NCI-H2029 treated with DMSO at 0.1 percent for 48 hours (cell line): ENCODE measurements at regions not wholly inside any gene's neighbourhood (a gene's known extent, or its start where the extent isn't known, plus 50 kb on each side); places are given as distances from the start of the nearest gene placed in this dataset.
"Not testable (repeated sequence)": the region's sequence is repeated elsewhere in the genome, so short reads cannot be mapped to it uniquely, and the experiment has no call there.

Source experiments
- DNase-seq: peaks from one replicate; lab custom pipeline; 2025; lab: John Stamatoyannopoulos, UW

GRCh38 chr5:82493221-82493620 is 215.1 kb upstream of the RPS23 start:
- no peak for DNase-seq

GRCh38 chr5:82491397-82491796 is 213.2 kb upstream of the RPS23 start:
- no peak for DNase-seq

- DNase-seq, result no peak
Measured at GRCh38 chr5:82489683-82490082, 211.5 kb upstream of the RPS23 start.

DNA sequence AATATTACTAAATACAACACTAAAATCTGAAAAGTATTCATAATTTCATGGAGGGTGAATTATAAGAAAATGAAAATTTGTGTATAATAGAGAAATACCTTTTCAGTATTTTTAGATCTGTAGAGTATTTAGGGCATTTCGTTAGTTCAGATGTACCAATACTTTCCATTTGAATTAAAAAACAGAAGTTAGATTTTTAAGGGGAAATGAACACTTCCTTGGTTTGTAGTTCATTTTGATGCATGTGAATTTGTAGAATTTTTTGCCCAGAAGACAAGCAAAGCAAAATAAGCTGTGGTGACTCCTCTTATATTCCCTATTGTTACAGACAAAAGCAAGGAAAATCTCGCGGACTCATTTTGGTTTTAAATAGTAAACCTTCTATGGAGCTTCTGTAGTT is 209.0 kb upstream of the RPS23 start:
- DNase-seq, result no peak

- no peak for DNase-seq
Measured at GRCh38 chr5:82480331-82480730, 202.2 kb upstream of the RPS23 start.

DNA sequence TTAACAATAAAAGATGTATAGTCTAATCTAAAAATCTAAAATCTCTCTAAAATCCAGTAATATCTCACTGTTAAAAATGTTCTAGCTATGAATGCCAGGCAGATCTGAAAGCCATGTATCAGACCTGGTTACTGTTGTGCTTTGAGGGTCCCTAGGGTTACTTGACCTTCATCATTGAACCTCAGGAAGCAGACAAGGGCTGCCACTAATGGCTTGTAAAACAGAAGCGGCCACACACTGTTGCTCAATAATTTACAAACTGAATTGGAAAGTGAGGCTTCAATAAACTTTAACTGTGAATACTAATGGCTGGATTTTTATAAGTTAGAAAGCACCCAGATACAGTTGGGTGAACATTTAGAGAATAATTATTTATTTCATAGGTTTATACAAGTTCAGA is 198.0 kb upstream of the RPS23 start:
- no peak for DNase-seq

GRCh38 chr5:82473262-82473661 is 195.1 kb upstream of the RPS23 start:
- DNase-seq, result no peak

GRCh38 chr5:82470185-82470994 is 192.2 kb upstream of the RPS23 start:
- no peak for DNase-seq

GRCh38 chr5:82466986-82467561 is 188.9 kb upstream of the RPS23 start:
- no peak for DNase-seq

GRCh38 chr5:82465235-82465634 is 187.1 kb upstream of the RPS23 start:
- no peak for DNase-seq

GRCh38 chr5:82459626-82460025 is 181.5 kb upstream of the RPS23 start:
- no peak for DNase-seq

GRCh38 chr5:82455317-82455716 is 177.2 kb upstream of the RPS23 start:
- not testable (repeated sequence) for DNase-seq

DNA sequence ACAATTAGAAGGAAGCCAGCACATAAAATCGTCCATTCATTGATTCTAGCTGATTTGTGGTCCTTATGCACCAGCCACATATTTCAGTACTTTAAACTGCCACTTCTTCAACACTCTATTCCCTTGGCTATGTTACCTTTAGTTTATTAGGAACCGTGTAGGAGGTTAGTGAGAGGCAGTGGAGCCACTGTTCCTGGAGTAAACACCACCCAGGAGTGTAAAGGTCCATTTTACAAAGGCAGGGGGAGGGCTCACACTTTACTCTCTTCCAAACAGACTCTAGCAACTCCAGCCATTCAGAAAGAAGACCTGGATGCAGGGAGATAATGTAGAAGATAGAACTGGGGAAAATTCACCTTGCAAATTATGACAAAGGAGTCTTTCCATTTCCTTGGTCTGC is 170.2 kb upstream of the RPS23 start:
- DNase-seq, result no peak

- DNase-seq, result no peak
Measured at GRCh38 chr5:82447913-82448312, 169.8 kb upstream of the RPS23 start.

- DNase-seq, result no peak
Measured at GRCh38 chr5:82446809-82447208, 168.7 kb upstream of the RPS23 start.

- no peak for DNase-seq
Measured at GRCh38 chr5:82445726-82446335, 167.7 kb upstream of the RPS23 start.

- DNase-seq, result no peak
Measured at GRCh38 chr5:82439750-82440445, 161.7 kb upstream of the RPS23 start.

GRCh38 chr5:82437565-82437964 is 159.4 kb upstream of the RPS23 start:
- not testable (repeated sequence) for DNase-seq

DNA sequence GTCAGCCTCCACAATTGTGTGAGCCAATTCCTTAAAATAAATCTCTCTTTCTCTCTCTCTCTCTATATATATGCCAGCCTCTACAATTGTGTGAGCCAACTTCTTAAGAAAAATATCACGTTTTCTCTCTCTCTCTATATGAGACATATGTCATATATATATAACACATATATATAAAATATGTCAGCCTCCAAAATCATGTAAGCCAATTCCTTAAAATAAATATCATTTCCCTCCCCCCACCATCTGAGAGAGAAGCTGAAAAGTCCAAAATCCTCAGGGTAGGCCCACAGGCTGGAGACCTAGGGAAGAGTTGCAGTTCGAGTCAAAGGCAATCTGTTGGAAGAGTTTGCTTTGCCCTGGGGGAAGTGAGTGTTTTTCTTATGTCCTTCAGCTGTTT is 158.1 kb upstream of the RPS23 start:
- no peak for DNase-seq

DNA sequence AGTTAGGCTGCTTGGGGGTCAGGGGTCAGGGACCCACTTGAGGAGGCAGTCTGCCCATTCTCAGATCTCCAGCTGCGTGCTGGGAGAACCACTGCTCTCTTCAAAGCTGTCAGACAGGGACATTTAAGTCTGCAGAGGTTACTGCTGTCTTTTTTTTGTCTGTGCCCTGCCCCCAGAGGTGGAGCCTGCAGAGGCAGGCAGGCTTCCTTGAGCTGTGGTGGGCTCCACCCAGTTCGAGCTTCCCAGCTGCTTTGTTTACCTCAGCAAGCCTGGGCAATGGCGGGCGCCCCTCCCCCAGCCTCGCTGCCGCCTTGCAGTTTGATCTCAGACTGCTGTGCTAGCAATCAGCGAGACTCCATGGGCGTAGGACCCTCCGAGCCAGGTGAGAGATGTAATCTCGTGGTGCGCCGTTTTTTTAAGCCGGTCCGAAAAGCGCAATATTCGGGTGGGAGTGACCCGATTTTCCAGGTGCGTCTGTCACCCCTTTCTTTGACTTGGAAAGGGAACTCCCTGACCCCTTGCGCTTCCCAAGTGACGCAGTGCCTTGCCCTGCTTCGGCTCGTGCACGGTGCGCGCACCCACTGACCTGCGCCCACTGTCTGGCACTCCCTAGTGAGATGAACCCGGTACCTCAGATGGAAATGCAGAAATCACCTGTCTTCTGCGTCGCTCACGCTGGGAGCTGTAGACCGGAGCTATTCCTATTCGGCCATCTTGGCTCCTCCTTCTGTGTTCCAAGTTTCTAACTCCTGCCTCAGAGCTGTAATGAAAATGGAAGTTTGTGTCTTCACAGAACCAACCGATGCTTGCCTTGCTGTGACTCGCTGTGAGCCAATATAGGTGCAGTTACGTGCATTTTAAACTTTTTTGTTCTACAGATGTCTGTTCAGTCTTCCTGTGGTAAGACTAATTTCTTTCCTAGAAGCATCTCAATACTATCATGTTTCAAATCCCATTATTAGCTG is 156.8 kb upstream of the RPS23 start:
- not testable (repeated sequence) for DNase-seq

DNA sequence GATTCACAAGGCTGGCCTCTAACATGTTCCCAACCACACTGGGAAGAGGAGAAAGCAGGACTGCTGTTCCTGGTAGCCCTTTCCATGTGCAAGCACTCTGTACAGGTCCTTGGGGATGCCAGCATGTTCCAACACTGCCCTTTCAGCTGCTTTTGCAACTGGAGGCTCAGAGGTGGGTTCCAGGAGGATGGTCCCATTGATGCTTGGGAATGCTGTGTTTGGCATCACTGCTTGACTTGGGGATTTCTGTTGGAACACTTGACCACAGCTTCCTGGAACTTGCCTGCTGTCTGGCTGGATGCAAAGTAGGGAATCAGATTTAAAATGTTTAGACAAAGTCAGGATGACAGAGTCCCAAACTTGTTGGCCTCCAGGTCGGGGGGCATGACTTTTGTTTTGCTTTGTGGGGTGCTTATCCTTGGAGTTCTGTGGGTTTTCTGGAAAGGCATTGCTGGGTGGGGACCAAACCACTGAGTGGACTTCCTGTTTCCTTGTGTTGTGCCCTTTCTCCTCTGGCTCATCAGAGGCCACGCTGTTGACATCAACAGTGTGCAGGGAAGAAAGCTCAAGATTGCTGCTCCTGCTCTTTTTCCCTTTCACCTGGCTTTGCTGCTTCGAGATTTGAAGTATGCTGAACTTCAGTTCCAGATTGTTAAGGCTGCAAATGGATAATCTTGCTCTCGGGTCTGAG is 148.5 kb upstream of the RPS23 start:
- no peak for DNase-seq
